ENCODE measurements at regions not wholly inside any gene's neighbourhood (a gene's known extent, or its start where the extent isn't known, plus 50 kb on each side); places are given as distances from the start of the nearest gene placed in this dataset.

- Histone ChIP-seq H3K36me3 (no peaks in the 10 kb centered on the region), H3K9me3 (no peaks in the 10 kb centered on the region), H3K4me1 (ENCODE audit: insufficient read depth) (no peaks in the 10 kb centered on the region), H3K4me3 (no peak overlapping the region), H3K27me3 (no peaks in the 10 kb centered on the region), H3K27ac (no peak overlapping the region)
- no peak for DNase-seq
- TF ChIP-seq CTCF (IDR thresholded peaks at IDR 0.05), result no peak
- no peak for TF ChIP-seq POLR2A (IDR thresholded peaks at IDR 0.05)
- TF ChIP-seq EP300 (IDR thresholded peaks at IDR 0.05), result no peak
- intact Hi-C loops (cut with DNase I), result no loop called here
- 77 to 91% (median 85%) methylated on average over 8 of the region's 8 CpGs for WGBS, 3 donors
Observed at GRCh38 chr22:48099251-48099650, 1336.8 kb downstream of the TBC1D22A start.

- no peak overlapping the region for H3K4me3 ChIP-seq
- H3K36me3 ChIP-seq, result no peaks in the 10 kb centered on the region
- H3K4me1 ChIP-seq (ENCODE audit: insufficient read depth), result no peaks in the 10 kb centered on the region
- H3K27ac ChIP-seq, result no peak overlapping the region
- 83 to 92% (median 88%) methylated on average over 10 of the region's 10 CpGs for WGBS, 3 donors
- H3K9me3 ChIP-seq, result no peaks in the 10 kb centered on the region
- H3K27me3 ChIP-seq, result no peaks in the 10 kb centered on the region
- intact Hi-C loops (cut with DNase I), result no loop called here
- no peak for DNase-seq
- TF ChIP-seq EP300 (IDR thresholded peaks at IDR 0.05) (no peak), CTCF (IDR thresholded peaks at IDR 0.05) (no peak), POLR2A (IDR thresholded peaks at IDR 0.05) (no peak)
Observed at GRCh38 chr22:48098921-48099245, 1336.4 kb downstream of the TBC1D22A start.

- H3K36me3 ChIP-seq, result no peaks in the 10 kb centered on the region
- WGBS, 3 donors, result 58 to 70% (median 61%) methylated on average over 8 of the region's 8 CpGs
- no peak for TF ChIP-seq EP300 (IDR thresholded peaks at IDR 0.05)
- no peak for TF ChIP-seq CTCF (IDR thresholded peaks at IDR 0.05)
- no peak for TF ChIP-seq POLR2A (IDR thresholded peaks at IDR 0.05)
- H3K9me3 ChIP-seq, result no peaks in the 10 kb centered on the region
- H3K27me3 ChIP-seq, result no peaks in the 10 kb centered on the region
- intact Hi-C loops (cut with DNase I), result no loop called here
- H3K27ac ChIP-seq, result no peak overlapping the region
- no peaks in the 10 kb centered on the region for H3K4me1 ChIP-seq (ENCODE audit: insufficient read depth)
- H3K4me3 ChIP-seq, result no peak overlapping the region
- DNase-seq, result no peak
Observed at GRCh38 chr22:48098243-48098920, 1335.9 kb downstream of the TBC1D22A start.

DNA sequence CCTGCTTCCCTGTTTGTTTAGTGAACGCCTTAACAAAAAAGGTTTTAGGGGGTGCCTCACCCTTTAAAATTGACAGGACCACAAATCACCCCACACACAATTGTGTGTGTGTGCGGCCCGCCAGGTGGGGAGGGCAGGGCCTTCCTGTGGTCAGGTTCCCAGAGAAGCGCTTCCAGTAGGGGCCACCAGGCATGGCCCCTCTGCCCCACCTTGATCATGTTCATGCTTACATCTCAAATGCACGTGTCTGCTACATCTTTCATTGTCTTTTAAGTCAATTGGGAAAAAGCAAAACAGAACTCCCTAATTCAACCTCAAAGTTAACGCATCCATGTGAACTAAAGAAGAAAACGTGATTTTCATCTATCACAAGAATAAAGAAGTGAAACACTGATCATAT, 1335.3 kb downstream of the TBC1D22A start:
- TF ChIP-seq CTCF (IDR thresholded peaks at IDR 0.05), result no peak
- no peak for TF ChIP-seq POLR2A (IDR thresholded peaks at IDR 0.05)
- no peak for TF ChIP-seq EP300 (IDR thresholded peaks at IDR 0.05)
- no peak overlapping the region for H3K27ac ChIP-seq
- DNase-seq, result no peak
- WGBS, 3 donors, result 70 to 76% (median 73%) methylated on average over 7 of the region's 7 CpGs
- no peaks in the 10 kb centered on the region for H3K9me3 ChIP-seq
- H3K4me3 ChIP-seq, result no peak overlapping the region
- H3K27me3 ChIP-seq, result no peaks in the 10 kb centered on the region
- H3K4me1 ChIP-seq (ENCODE audit: insufficient read depth), result no peaks in the 10 kb centered on the region
- no peaks in the 10 kb centered on the region for H3K36me3 ChIP-seq
- intact Hi-C loops (cut with DNase I), result no loop called here
